DMS 273 (cell line): ENCODE measurements at regions not wholly inside any gene's neighbourhood (a gene's known extent, or its start where the extent isn't known, plus 50 kb on each side); places are given as distances from the start of the nearest gene placed in this dataset.

Source experiments
- DNase-seq: peaks from one replicate; lab custom pipeline; 2025; ENCODE audit not compliant: unreplicated experiment; lab: John Stamatoyannopoulos, UW

GRCh38 chr18:55093808-55094207 is 134.5 kb upstream of the CCDC68 start:
- DNase-seq: no peak

GRCh38 chr18:55093295-55093694 is 134.0 kb upstream of the CCDC68 start:
- no peak for DNase-seq

GRCh38 chr18:55092166-55092565 is 132.9 kb upstream of the CCDC68 start:
- no peak for DNase-seq

- no peak for DNase-seq
Measured at GRCh38 chr18:55090564-55091188, 131.4 kb upstream of the CCDC68 start.

GRCh38 chr18:55089610-55090009 is 130.3 kb upstream of the CCDC68 start:
- no peak for DNase-seq

GRCh38 chr18:55088561-55088960 is 129.3 kb upstream of the CCDC68 start:
- DNase-seq: no peak

GRCh38 chr18:55088000-55088401 is 128.7 kb upstream of the CCDC68 start:
- no peak for DNase-seq

GRCh38 chr18:55086906-55087305 is 127.6 kb upstream of the CCDC68 start:
- peak; percentile 4 for DNase-seq

- DNase-seq: no peak
Measured at GRCh38 chr18:55085557-55086285, 126.5 kb upstream of the CCDC68 start.

GRCh38 chr18:55084550-55084949 is 125.3 kb upstream of the CCDC68 start:
- DNase-seq: no peak

GRCh38 chr18:55083461-55083860 is 124.2 kb upstream of the CCDC68 start:
- no peak for DNase-seq

- no peak for DNase-seq
Measured at GRCh38 chr18:55079481-55080355, 120.5 kb upstream of the CCDC68 start.

- DNase-seq: no peak
Measured at GRCh38 chr18:55079067-55079466, 119.8 kb upstream of the CCDC68 start.

GRCh38 chr18:55078303-55078932 is 119.2 kb upstream of the CCDC68 start:
- DNase-seq: no peak

- no peak for DNase-seq
Measured at GRCh38 chr18:55076643-55077218, 117.5 kb upstream of the CCDC68 start.

- DNase-seq: no peak
Measured at GRCh38 chr18:55073834-55074233, 114.6 kb upstream of the CCDC68 start.

- DNase-seq: no peak
Measured at GRCh38 chr18:55073116-55073515, 113.9 kb upstream of the CCDC68 start.

GRCh38 chr18:55072698-55073097 is 113.4 kb upstream of the CCDC68 start:
- DNase-seq: no peak

GRCh38 chr18:55072181-55072580 is 112.9 kb upstream of the CCDC68 start:
- DNase-seq: no peak

GRCh38 chr18:55069497-55069896 is 110.2 kb upstream of the CCDC68 start:
- DNase-seq: no peak

- DNase-seq: no peak
Measured at GRCh38 chr18:55064760-55065159, 105.5 kb upstream of the CCDC68 start.
